Stimulated activated effector memory CD8-positive, alpha-beta T cell treated with anti-CD3 and anti-CD28 coated beads, Interleukin-12 subunit alpha, Interleukin-12 subunit beta, amount 100 ng/mL, for 72 hours (primary cell): ENCODE measurements at regions not wholly inside any gene's neighbourhood (a gene's known extent, or its start where the extent isn't known, plus 50 kb on each side); places are given as distances from the start of the nearest gene placed in this dataset.

Experiments used
- ATAC-seq: fragments of 150-1000 bp; cut with Tn5 transposase; 2 replicates; pipeline ENCODE4 v1.10.0; 2021
- DNase-seq, 2 donors: peaks; one replicate each; pipeline ENCODE4 v3.0.0; 2021 to 2022; ENCODE audit warnings: low spot score in 2 of 2
- H3K27ac Mint-ChIP-seq: one replicate; pipeline ENCODE4 v1.8.0; 2022; ENCODE audit warnings: mild to moderate bottlenecking, mixed read lengths
- H3K36me3 Mint-ChIP-seq: one replicate; pipeline ENCODE4 v1.8.0; 2022; ENCODE audit warnings: mild to moderate bottlenecking, mixed read lengths
- H3K4me1 Mint-ChIP-seq: one replicate; pipeline ENCODE4 v1.8.0; 2022; ENCODE audit warnings: mixed read lengths
- H3K4me3 Mint-ChIP-seq: one replicate; pipeline ENCODE4 v1.8.0; 2022; ENCODE audit warnings: mild to moderate bottlenecking, mixed read lengths
- H3K9me3 Mint-ChIP-seq: one replicate; pipeline ENCODE4 v1.8.0; 2022; ENCODE audit warnings: mixed read lengths

- H3K27ac Mint-ChIP-seq, result no peak overlapping the region
- H3K4me3 Mint-ChIP-seq, result no peak overlapping the region
- ATAC-seq (no peak), DNase-seq (no peak)
- no peaks in the 10 kb centered on the region for H3K9me3 Mint-ChIP-seq
- no peaks in the 10 kb centered on the region for H3K36me3 Mint-ChIP-seq
- H3K4me1 Mint-ChIP-seq, result peaks cover 12% of the 10 kb centered on the region
Measured at GRCh38 chr9:104980039-104980654, 52.2 kb upstream of the ABCA1 start.

GRCh38 chr9:104981543-104982129 lies 53.7 kb upstream of the ABCA1 start:
- no peak for ATAC-seq
- no peak for DNase-seq
- no peak overlapping the region for H3K4me3 Mint-ChIP-seq
- H3K27ac Mint-ChIP-seq, result no peak overlapping the region
- no peaks in the 10 kb centered on the region for H3K9me3 Mint-ChIP-seq
- no peaks in the 10 kb centered on the region for H3K36me3 Mint-ChIP-seq
- peaks cover 19% of the 10 kb centered on the region for H3K4me1 Mint-ChIP-seq

- Mint-ChIP-seq H3K4me1 (peaks cover 19% of the 10 kb centered on the region), H3K36me3 (no peaks in the 10 kb centered on the region), H3K27ac (no peak overlapping the region), H3K9me3 (no peaks in the 10 kb centered on the region), H3K4me3 (no peak overlapping the region)
- DNase-seq (no peak), ATAC-seq (no peak)
Measured at GRCh38 chr9:104982543-104982942, 54.6 kb upstream of the ABCA1 start.

- Mint-ChIP-seq H3K4me1 (peaks cover 19% of the 10 kb centered on the region), H3K27ac (no peak overlapping the region), H3K9me3 (no peaks in the 10 kb centered on the region), H3K4me3 (no peak overlapping the region), H3K36me3 (no peaks in the 10 kb centered on the region)
- ATAC-seq, result no peak
- DNase-seq, result no peak
Measured at GRCh38 chr9:104983491-104983890, 55.5 kb upstream of the ABCA1 start.

GRCh38 chr9:104984121-104984520 lies 56.2 kb upstream of the ABCA1 start:
- H3K4me1 Mint-ChIP-seq, result peaks cover 19% of the 10 kb centered on the region
- H3K9me3 Mint-ChIP-seq, result no peaks in the 10 kb centered on the region
- no peak overlapping the region for H3K4me3 Mint-ChIP-seq
- DNase-seq (no peak), ATAC-seq (no peak)
- no peak overlapping the region for H3K27ac Mint-ChIP-seq
- no peaks in the 10 kb centered on the region for H3K36me3 Mint-ChIP-seq

GRCh38 chr9:104984542-104984941 lies 56.6 kb upstream of the ABCA1 start:
- no peak for DNase-seq
- Mint-ChIP-seq H3K9me3 (no peaks in the 10 kb centered on the region), H3K4me3 (no peak overlapping the region), H3K36me3 (no peaks in the 10 kb centered on the region), H3K4me1 (peaks cover 19% of the 10 kb centered on the region), H3K27ac (no peak overlapping the region)
- no peak for ATAC-seq

GRCh38 chr9:104984948-104985347 lies 57.0 kb upstream of the ABCA1 start:
- ATAC-seq (no peak), DNase-seq (no peak)
- Mint-ChIP-seq H3K36me3 (no peaks in the 10 kb centered on the region), H3K27ac (no peak overlapping the region), H3K9me3 (no peaks in the 10 kb centered on the region), H3K4me3 (no peak overlapping the region), H3K4me1 (peaks cover 19% of the 10 kb centered on the region)

- DNase-seq, result no peak
- Mint-ChIP-seq H3K9me3 (no peaks in the 10 kb centered on the region), H3K4me1 (peaks cover 28% of the 10 kb centered on the region), H3K4me3 (no peak overlapping the region), H3K27ac (no peak overlapping the region), H3K36me3 (no peaks in the 10 kb centered on the region)
- ATAC-seq, result no peak
Measured at GRCh38 chr9:104986096-104986495, 58.1 kb upstream of the ABCA1 start.

GRCh38 chr9:104987743-104988142 lies 59.8 kb upstream of the ABCA1 start:
- no peak for ATAC-seq
- Mint-ChIP-seq H3K27ac (no peak overlapping the region), H3K4me1 (peaks cover 44% of the 10 kb centered on the region), H3K4me3 (no peak overlapping the region), H3K36me3 (no peaks in the 10 kb centered on the region), H3K9me3 (no peaks in the 10 kb centered on the region)
- DNase-seq, result no peak

GRCh38 chr9:104988539-104988938 lies 60.6 kb upstream of the ABCA1 start:
- H3K4me1 Mint-ChIP-seq, result peaks cover 52% of the 10 kb centered on the region
- no peaks in the 10 kb centered on the region for H3K36me3 Mint-ChIP-seq
- DNase-seq, result no peak
- no peaks in the 10 kb centered on the region for H3K9me3 Mint-ChIP-seq
- ATAC-seq, result no peak
- H3K27ac Mint-ChIP-seq, result no peak overlapping the region
- no peak overlapping the region for H3K4me3 Mint-ChIP-seq

GRCh38 chr9:104991144-104991953 lies 63.4 kb upstream of the ABCA1 start:
- peaks cover 37% of the 10 kb centered on the region for H3K4me1 Mint-ChIP-seq
- peak overlapping the region; percentile 89 for H3K27ac Mint-ChIP-seq
- ATAC-seq (peak; percentile 88), DNase-seq (peak; percentile 64 to 91)
- H3K36me3 Mint-ChIP-seq, result no peaks in the 10 kb centered on the region
- peak overlapping the region; percentile 82 for H3K4me3 Mint-ChIP-seq
- no peaks in the 10 kb centered on the region for H3K9me3 Mint-ChIP-seq

GRCh38 chr9:104992659-104993058 lies 64.7 kb upstream of the ABCA1 start:
- no peak for DNase-seq

GRCh38 chr9:104993291-104993963 lies 65.5 kb upstream of the ABCA1 start:
- ATAC-seq (no peak), DNase-seq (no peak)
- Mint-ChIP-seq H3K36me3 (no peaks in the 10 kb centered on the region), H3K4me3 (no peak overlapping the region), H3K4me1 (peaks cover 37% of the 10 kb centered on the region), H3K27ac (no peak overlapping the region), H3K9me3 (no peaks in the 10 kb centered on the region)

More at GRCh38 chr9:104992659-104993058, 64.7 kb upstream of the ABCA1 start:
- Mint-ChIP-seq H3K9me3 (no peaks in the 10 kb centered on the region), H3K4me3 (peak overlapping the region; percentile 82), H3K4me1 (peaks cover 37% of the 10 kb centered on the region), H3K27ac (no peak overlapping the region), H3K36me3 (no peaks in the 10 kb centered on the region)
- no peak for ATAC-seq

- Mint-ChIP-seq H3K4me3 (no peak overlapping the region), H3K4me1 (peaks cover 14% of the 10 kb centered on the region), H3K36me3 (no peaks in the 10 kb centered on the region)
Measured at GRCh38 chr9:104997536-104997935, 69.6 kb upstream of the ABCA1 start.

GRCh38 chr9:104999136-104999535 lies 71.2 kb upstream of the ABCA1 start:
- Mint-ChIP-seq H3K4me3 (no peak overlapping the region), H3K27ac (no peak overlapping the region), H3K9me3 (no peaks in the 10 kb centered on the region), H3K4me1 (peaks cover 5% of the 10 kb centered on the region), H3K36me3 (no peaks in the 10 kb centered on the region)
- ATAC-seq (no peak), DNase-seq (no peak)

More at GRCh38 chr9:104997536-104997935, 69.6 kb upstream of the ABCA1 start:
- ATAC-seq, result no peak
- no peak overlapping the region for H3K27ac Mint-ChIP-seq
- no peaks in the 10 kb centered on the region for H3K9me3 Mint-ChIP-seq
- no peak for DNase-seq
